Loucy (cell line): ENCODE measurements at regions not wholly inside any gene's neighbourhood (a gene's known extent, or its start where the extent isn't known, plus 50 kb on each side); places are given as distances from the start of the nearest gene placed in this dataset.

Experiments
- CTCF ChIP-seq: fragments of 200-600 bp; sonication (generic); conservative IDR thresholded peaks from 2 replicates; pipeline ENCODE4 v1.5.1; 2014; ENCODE audit warnings: mild to moderate bottlenecking, antibody characterized with exemption, low read length
- EZH2phosphoT487 ChIP-seq: fragments of 200-600 bp; IDR thresholded peaks from 2 replicates; pipeline ENCODE4 v1.6.1; 2018; ENCODE audit warnings: antibody characterized with exemption, mild to moderate bottlenecking, moderate library complexity, borderline replicate concordance

GRCh38 chr16:6732166-6732565 lies 600.5 kb upstream of the RBFOX1 start:
- no peak for TF ChIP-seq CTCF
- no peak for TF ChIP-seq EZH2phosphoT487
